ENCODE measurements at regions not wholly inside any gene's neighbourhood (a gene's known extent, or its start where the extent isn't known, plus 50 kb on each side); places are given as distances from the start of the nearest gene placed in this dataset.
"Not testable (repeated sequence)": the region's sequence is repeated elsewhere in the genome, so short reads cannot be mapped to it uniquely, and the experiment has no call there.

DNA sequence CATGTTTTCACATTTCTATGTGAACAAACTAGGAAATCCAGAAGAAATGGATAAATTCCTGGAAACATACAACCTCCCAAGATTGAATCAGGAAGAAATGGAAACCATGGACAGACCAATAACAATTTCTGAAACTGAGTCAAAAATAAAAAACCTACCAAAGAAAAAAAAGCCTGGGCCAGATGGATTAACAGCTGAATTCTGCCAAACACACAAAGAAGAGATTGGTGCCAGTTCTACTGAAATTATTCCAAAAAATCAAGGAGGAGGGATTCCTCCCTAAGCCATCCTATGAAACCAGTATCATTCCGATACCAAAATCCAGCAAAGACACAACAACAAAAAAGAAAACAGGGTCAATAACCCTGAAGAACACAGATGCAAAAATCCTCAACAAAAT, 166.9 kb upstream of the FBXL7 start:
- no peak for DNase-seq

DNA sequence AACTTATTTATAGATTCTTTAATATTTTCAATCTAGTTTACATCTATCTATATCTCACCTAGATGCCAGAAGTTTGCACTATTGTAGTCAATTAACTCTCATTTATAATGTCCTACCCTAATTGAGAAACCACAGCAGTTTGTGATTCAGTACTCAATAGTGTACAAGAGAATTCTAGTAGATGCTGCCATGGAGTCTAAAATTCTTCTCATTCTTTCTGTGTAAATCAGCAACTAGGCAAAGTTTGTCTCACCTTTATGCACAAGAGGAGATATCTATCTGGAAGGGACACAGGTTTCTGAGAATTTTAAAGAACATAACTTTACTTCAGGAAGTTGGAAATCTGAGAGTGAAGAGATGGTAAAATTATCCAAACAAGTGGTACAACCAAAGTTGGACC, 173.0 kb upstream of the FBXL7 start:
- DNase-seq, result no peak

DNA sequence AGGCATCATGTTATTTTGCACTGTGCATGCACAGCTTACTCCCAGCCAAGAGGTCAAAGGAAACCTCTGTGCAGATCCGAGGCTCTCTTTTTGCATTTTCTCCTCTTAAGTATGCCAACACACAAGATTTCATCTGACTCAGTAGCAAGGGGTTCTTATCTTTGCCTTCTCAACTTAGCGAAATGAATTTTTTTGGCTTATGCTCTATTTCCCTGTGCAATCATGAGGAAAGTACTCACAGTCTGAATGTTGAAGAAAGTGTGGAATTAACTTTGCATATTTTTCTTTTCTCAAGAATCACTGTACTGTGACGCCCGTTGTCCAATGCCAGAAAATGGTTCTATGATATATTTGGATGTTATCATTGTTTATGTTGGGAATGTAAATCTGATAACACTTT, 173.5 kb upstream of the FBXL7 start:
- no peak for DNase-seq

DNA sequence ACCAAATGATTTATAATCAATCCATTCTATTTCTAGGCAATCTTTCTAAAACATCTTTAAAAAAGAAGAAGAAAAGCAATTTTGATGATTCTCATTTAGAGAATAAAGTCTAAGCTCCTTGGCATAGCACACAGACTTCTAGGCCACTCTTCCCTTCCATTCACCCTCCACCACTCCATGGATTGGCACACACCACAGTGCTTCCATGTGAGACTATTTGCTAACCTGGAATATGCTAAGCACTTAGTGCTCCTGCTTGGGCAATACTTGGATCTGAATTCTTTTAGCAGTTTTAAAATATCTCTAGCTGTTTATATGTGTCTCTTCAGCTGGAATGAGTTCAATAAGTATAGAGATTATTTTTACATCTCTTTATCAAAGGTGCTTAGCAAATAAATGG, 177.6 kb upstream of the FBXL7 start:
- no peak for DNase-seq

DNA sequence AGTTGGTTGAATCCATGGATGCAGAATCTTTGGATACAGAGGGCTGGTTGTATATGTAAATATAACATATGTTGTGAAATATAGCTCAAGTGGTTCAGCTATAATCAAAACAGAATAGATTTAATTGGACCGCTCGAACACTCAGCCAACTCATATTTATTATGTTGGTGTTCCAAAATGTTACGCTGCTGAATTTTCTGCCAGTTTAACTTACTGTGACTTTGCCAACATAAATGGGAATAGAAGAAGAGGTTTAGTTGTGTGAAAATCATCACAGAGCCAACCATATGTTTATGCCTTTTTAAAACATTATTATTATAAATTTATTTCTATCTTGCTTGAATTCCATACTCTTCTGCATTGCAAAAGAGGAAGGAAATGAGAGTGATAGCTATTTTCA, 178.2 kb upstream of the FBXL7 start:
- no peak for DNase-seq

DNA sequence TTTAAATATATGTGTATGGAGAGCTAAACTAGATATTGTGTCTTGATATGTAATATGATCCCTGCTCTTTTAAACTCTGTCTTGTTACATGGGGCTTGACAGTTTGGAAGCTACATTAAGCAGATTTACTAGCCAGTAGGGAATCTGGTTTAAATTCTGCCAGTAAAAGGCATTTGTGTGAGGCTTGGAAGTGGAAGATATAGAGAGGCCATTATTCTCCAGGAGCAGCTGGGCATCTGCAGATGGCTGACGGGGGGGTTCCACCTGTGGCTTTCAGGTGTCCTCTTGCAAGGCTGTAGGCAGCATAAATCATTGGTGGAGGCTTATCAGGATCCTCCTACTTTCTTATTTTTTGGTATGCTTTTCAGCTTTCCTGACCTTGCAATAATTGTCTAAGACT, 179.1 kb upstream of the FBXL7 start:
- DNase-seq, result no peak

DNA sequence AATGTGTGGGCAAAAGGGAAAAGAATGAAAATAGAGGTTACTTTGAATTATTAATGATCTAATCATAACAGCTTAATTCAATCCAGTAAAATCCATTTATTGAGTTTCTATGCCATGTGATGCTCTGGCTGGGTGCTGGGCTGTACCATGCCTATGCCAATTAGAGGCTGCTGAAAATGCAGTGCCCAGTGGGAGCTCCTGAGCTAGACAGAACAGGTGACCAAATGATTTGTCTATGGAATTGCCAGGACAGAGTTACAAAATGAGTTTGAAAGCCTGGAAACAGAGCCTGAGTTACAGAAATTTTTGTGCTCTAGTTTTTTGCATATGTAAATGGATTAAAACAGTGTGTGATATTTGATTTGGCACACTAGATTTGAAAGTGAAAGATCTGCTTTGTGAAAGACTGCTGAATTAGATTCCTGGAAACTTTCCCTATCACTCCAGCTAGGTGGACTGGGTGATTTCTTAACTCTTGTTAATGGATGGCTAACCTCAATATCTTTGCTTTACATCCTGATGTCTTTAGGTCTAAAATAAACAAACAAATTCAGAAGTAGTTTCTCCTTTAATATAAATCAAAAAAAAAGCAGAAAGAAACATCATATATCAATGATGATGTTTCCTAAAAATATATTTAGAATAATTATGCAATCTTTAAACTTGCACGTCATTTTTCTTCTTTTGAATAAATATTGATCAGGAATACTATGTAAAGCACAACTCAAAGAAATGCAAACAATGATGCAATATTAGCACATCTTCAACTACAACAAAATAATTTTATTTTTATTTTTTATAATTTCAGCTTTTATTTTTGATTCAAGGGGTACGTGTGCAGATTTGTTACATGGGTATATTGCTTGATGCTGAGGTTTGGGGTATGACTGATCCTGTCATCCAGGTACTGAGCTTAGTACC, 194.8 kb upstream of the FBXL7 start:
- DNase-seq, result no peak

DNA sequence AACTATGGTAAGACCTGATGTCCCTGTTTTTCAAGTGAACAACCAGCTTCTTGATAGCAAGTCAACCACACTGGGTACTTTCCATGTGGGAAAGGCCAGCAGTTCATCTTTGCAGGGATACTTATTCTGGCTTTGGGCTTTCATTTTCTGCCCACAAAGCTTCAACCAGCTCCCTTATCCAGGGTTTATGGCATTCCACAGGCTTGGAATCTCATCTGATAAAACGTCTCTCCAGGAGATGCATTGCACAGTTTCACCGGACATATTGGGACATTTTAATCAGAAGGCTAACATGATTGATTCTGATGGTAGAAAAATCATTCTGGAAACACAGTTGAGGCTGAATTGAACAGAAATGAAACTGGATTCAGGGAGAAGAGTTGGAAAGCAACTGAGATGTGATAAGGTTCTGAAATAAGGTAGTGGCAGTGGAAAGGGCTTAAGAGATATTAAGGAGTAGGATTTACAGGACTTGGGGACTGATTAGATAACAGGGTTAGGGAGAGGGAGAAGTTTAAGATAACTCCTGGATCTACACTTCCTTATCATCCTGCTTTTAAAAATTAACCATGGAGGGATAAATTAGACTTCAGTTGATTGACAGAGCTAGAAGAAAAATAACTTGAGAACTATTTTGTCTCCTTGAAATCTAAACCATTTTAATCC, 195.8 kb upstream of the FBXL7 start:
- DNase-seq, result no peak

DNA sequence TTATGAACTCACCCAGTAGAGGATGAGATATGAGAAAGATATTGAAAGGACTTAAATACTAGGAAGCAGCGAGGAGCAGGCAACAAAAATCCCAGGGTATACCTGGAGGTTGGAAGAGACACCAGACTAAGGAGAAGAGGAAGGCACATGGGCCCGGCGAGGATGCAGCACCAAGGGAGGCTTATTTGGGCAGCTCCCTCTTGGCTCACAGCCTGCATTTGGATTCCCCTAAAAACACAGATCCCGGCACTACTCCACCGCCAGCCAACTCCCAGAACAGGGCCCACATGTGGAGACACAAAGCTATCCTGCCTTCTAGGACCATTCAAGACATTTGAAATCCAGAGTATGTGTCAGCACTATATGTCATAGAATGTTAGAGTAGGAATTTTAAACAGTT, 199.8 kb upstream of the FBXL7 start:
- DNase-seq, result no peak

DNA sequence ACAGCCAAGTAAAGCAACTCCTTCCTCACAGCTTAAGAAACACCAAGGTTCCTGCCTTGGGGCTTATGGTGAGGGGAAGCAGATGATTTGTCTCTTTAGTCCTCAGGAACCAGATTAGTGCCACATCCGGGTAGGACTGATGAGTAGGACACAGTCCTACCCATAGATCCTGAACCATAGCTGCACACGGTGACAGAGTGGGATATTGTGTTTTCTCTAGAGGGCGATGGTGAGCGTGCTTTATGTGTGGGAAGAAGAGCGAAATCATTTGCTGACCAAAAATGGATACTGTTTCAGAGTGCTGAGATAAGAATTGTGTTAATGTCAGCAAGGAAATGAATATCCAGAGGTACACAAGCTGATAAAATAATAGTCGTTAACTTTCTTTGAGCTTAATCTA, 209.0 kb upstream of the FBXL7 start:
- DNase-seq, result no peak

DNA sequence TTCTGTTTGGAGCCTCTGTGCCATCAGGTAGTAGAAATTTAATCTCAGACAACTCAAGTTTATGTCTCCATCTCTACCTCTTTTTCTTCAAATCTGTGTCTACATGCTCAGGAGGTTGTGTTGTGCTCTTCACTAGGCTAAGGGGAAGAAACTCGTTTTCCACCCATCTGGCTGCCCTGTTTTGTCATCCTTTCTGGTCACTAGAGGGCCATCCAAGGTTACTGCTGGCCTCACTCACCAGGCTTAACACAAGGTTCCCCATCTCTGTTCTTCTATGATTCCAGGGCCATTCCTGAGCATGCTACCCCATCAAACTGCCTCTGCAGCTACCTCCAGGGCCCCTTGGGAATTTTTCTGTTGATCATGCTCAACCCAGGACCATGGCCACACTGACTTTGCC, 213.3 kb upstream of the FBXL7 start:
- DNase-seq, result no peak

DNA sequence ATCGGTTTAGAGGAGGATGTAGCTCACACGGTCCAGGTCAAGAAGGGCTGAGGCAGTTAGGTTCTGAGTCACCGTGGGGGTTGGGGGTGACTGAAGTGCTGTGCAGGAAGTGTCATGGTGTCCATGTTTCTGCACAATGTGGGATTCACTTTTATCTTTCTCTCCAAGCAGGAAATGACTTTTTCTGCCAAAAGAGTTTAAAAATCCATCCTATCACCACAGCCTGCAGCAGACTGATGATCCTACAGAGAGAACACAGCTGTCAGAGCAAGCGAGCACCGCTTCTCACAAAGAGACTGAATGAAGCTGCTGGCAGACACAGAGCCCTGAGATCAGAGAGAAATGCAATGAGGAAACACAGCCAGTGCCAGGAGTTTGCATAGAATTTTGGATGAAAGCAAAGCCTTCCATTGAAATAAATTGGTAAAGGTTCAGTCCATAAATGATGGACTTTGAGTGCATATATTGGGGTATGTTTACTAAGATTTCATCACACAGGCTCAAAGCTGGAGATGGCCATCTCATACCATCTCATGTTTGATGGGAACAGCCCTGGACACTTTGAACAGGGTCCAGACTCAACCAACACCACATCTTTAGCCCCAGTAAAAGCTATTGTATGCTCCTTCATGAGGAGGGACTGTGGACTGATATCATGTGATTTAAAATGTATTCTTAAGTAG, 213.9 kb upstream of the FBXL7 start:
- DNase-seq, result no peak

DNA sequence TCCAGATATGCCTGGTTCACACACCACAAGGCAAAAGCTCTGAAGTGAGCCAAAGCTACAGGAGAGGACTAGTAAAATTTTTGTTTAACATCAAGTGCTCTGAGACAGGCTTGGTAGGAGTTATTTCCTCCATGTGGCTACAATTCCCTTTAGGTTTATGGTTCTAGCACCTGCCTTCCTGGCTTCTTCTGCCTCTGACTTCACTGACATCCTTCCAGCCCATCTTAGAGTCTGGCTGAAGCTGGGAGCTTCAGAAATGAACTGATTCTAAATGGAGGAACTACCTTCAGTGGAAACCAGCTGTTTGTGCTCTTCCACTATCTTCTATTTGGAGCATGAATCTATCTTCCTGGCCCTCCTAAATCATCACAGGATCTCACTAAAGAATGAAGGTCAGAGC, 215.3 kb upstream of the FBXL7 start:
- DNase-seq, result no peak

DNA sequence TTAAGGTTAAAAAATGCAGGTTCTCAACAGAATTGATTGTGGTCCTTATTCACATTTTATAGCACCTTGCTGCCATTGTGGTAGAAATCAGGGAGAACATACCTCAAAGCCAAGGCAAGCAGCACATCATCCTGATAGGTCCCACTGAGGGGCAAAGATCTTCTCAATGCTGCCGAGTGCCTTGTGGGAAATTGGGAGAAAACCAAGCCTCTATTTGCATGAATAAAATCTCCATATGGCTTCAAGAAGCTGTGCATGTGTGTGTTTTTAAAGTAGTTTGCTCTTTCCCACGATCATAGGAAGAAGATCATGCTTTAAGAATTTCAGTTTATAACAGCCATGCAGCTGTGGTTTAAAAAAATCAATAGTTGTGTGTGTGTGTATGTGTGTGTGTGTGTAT, 216.9 kb upstream of the FBXL7 start:
- DNase-seq, result no peak

DNA sequence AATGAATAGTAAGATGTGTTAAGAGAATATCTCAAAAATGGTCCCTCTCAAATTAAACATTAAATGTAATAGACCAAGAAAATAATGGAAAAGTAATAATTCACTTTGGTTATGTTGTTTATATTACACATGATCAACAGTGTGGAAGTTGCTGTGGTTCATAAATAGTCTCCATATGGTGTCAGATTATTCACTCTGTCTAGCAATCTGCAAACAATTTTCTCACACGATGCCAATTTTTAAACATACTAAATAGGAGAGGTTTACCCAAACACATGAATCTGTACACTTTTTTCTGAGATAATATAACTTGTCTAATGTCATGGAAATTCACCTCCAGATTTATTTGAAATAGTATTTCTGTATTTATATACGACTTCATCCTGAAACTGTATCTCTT, 217.4 kb upstream of the FBXL7 start:
- no peak for DNase-seq

DNA sequence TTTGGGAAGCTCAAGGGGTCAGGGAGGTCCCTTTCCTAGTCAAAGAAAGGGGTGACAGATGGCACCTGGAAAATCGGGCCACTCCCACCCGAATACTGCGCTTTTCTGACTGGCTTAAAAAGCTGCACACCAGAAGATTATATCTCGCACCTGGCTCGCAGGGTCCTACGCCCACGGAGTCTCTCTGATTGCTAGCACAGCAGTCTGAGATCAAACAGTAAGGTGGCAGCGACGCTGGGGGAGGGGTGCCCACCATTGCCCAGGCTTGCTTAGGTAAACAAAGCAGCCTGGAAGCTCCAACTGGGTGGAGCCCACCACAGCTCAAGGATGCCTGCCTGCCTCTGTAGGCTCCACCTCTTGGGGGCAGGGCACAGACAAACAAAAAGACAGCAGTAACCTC, 228.4 kb upstream of the FBXL7 start:
- DNase-seq, result not testable (repeated sequence)

DNA sequence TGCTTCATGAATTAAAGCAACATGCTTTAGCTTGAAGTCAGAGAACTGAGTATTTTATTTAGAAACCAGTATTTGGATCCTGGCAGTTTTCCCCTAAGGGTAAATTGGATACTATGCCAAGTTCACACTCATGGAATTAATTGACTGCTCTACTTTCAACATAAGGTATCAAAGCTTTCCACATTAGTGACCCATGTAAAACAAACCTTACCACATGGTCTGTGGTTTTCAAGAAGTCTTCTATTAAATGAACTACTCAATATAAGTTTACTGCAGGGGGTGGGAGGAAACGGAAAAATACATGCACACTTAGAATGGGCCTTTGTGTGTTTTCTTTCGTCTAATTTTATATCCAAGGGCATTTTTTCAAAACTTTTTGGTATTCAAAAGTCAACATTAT, 232.0 kb upstream of the FBXL7 start:
- DNase-seq, result no peak

DNA sequence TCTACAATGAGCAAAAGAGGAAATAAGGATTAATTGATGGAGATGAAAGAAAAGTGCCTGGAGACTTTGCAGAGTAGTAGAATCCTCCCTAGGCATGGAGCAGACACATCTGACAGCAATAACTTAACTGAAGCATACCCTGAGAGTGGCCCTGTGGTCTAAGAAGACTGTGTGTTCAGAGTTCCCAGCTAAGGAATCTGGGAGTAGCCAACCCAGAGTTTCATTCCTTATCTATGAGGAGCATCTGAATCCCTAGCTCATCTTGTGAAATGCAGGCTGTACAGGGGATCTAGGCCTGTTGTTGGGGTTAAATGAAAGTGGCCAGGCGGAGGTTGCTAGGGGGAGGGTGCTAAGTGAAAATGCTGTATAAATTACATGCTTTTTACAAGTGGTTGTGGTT, 233.1 kb upstream of the FBXL7 start:
- no peak for DNase-seq

DNA sequence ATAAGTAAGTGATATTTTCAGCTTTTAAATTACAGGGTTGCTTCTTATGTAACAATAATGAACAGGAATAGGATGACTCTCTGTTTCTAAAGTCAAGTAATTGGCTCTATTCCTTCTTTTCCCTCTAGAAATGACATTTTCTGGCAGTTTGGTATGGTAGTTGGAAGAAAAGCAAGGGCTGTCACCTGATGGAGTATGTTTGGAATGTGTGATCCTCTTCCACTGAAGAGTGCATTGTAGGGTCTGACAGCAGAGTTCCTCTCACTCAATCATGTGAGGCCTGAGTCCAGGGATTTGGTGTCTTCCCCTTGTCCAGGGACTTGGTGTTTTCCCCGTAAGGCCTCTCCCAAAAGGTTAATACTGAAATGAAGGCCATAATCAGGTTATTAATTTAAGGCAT, 233.8 kb upstream of the FBXL7 start:
- no peak for DNase-seq

DNA sequence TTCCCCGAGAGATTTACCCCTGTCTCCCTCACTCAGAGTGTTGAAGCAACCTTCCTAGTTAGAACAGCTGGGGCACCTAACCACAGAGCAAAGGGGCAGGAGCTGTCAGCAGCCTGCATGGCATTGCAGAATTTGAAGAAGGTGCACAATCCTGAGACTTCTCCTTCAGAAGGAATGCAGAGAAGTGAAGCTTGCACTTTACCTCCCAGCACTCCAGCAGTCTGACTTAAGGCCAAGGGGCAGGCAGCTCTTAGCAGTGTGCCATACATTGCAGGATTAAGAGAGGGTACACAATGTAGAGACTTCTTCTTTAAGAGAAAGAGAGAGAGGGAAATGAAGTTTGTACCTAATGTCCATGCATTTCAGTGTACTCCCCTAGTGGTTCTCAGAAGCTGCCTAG, 236.0 kb upstream of the FBXL7 start:
- no peak for DNase-seq

DNA sequence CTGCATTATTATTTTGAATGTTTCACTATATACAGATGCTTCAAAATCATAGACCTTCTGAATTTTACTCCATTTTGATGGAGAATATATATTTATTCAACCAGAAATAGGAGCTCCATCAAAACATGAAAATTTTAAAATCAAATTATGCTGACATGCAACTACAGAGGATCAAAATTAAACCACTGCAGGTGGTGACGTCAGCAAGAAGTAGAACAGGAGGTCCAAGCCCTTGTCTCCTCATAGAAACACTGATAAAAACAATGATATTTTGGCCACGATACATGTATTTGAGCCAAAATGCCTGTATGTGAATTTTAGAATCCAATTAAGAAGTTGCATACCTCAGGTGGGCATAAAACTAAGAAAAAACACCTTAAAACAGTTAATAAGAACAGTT, 236.6 kb upstream of the FBXL7 start:
- no peak for DNase-seq

DNA sequence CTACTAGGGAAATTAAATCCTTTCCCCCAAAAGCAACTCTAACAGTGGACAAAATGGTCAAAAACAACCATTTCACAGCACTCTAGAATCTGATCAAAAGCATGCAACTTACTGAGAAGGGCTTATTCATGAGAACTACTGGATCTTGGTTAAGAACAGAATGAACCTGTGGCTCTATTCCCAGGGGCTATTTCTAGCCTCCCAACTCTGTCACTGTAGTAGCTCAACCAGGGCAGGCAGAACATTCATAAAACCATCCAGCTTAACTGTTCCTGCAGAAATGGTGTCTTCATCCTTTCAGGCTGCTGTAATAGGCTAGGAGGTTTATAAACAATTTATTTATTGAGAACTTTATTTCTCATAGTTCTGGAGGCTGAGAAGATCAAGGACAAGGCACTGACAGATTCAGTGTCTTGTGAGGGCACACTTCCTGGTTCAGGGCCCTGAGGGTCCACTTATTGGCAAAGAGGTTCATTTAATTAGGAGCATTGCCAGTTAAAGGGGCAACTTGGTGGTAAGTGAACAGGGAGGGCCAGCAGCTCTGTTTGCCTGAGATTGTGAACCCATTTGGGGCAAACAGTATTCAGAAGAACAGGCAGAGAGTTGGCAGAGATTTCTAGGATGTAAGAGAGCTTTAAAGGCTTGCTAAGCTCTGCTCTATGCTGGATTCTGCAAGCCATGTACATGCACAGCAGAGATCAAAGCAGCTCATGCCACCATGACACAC, 238.5 kb upstream of the FBXL7 start:
- DNase-seq, result no peak

Measured in stimulated activated CD4-positive, alpha-beta T cell treated with anti-CD3 and anti-CD28 coated beads, Interleukin-1b, Interleukin-23, amount 100 ng/mL, for 48 hours (primary cell).